ENCODE measurements at regions not wholly inside any gene's neighbourhood (a gene's known extent, or its start where the extent isn't known, plus 50 kb on each side); places are given as distances from the start of the nearest gene placed in this dataset.

DNA sequence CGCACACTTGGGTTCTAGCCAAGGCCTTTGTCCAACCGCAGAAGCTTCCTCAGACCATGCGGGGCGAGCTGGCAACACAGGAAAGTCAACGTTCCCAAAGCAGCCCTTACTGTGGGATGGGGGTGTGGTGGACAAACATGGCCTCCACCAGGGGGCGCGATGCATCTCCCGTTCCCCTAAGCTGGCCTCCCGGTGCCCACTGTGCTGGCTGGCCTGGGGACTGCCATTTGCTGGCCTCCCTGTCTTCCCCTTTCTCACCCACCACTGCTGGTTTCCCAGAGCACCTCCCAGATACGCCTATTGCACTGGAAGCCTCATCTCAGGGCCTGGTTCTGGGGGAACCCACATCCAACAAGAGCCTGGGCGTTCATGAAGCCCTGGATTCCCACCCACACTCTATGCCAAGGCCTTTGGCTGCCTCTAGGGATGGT lies 145.3 kb downstream of the IRF8 start:
- TF ChIP-seq CTCF (IDR thresholded peaks at IDR 0.05) (peak in 3 of 4 experiments; percentile 20 to 55 (median 43)), POLR2AphosphoS5 (IDR thresholded peaks at IDR 0.05) (no peak)

Data from sigmoid colon (tissue), 4 donors.